Type B pancreatic cell (in vitro differentiated cells): ENCODE measurements at regions not wholly inside any gene's neighbourhood (a gene's known extent, or its start where the extent isn't known, plus 50 kb on each side); places are given as distances from the start of the nearest gene placed in this dataset.

Experiments used
- DNase-seq: peaks from one replicate; pipeline ENCODE4 v3.0.0; 2021; ENCODE audit warnings: mixed read lengths; ENCODE audit not compliant: unreplicated experiment; ENCODE audit errors: extremely low spot score
- H3K27ac Mint-ChIP-seq: 2 replicates; pipeline ENCODE4 v1.8.0; 2021; ENCODE audit warnings: mild to moderate bottlenecking, mixed read lengths
- H3K27me3 Mint-ChIP-seq: 2 replicates; pipeline ENCODE4 v1.8.0; 2021; ENCODE audit warnings: mixed read lengths
- H3K36me3 Mint-ChIP-seq: 2 replicates; pipeline ENCODE4 v1.8.0; 2021; ENCODE audit warnings: mixed read lengths
- H3K4me1 Mint-ChIP-seq: one replicate; pipeline ENCODE4 v1.8.0; 2021; ENCODE audit warnings: mixed read lengths; ENCODE audit not compliant: unreplicated experiment
- H3K4me3 Mint-ChIP-seq: 2 replicates; pipeline ENCODE4 v1.8.0; 2021; ENCODE audit warnings: mild to moderate bottlenecking, mixed read lengths
- H3K9me3 Mint-ChIP-seq: 2 replicates; pipeline ENCODE4 v1.8.0; 2021; ENCODE audit warnings: mixed read lengths
- CTCF ChIP-seq: fragments of 200-600 bp; sonication (generic); conservative IDR thresholded peaks from 2 replicates; pipeline ENCODE4 v1.5.0; 2021; ENCODE audit warnings: antibody characterized with exemption, mild to moderate bottlenecking

GRCh38 chr10:130757821-130758489 lies 553.6 kb downstream of the TCERG1L start:
- H3K36me3 Mint-ChIP-seq = no peaks in the 10 kb centered on the region
- TF ChIP-seq CTCF = no peak
- H3K9me3 Mint-ChIP-seq = peaks cover 6% of the 10 kb centered on the region
- no peaks in the 10 kb centered on the region for H3K4me1 Mint-ChIP-seq
- no peak for DNase-seq
- H3K27me3 Mint-ChIP-seq = peaks cover 9% of the 10 kb centered on the region
- H3K27ac Mint-ChIP-seq = peak overlapping the region; percentile 64
- no peak overlapping the region for H3K4me3 Mint-ChIP-seq

GRCh38 chr10:130758529-130758928 lies 553.0 kb downstream of the TCERG1L start:
- no peaks in the 10 kb centered on the region for H3K36me3 Mint-ChIP-seq
- H3K9me3 Mint-ChIP-seq = peaks cover 6% of the 10 kb centered on the region

GRCh38 chr10:130761032-130761575 lies 550.4 kb downstream of the TCERG1L start:
- Mint-ChIP-seq H3K27me3 (peaks cover 9% of the 10 kb centered on the region), H3K9me3 (no peaks in the 10 kb centered on the region), H3K36me3 (no peaks in the 10 kb centered on the region), H3K4me3 (no peak overlapping the region), H3K4me1 (no peaks in the 10 kb centered on the region), H3K27ac (no peak overlapping the region)
- no peak for DNase-seq
- TF ChIP-seq CTCF = no peak

More at GRCh38 chr10:130758529-130758928, 553.0 kb downstream of the TCERG1L start:
- no peak for TF ChIP-seq CTCF
- DNase-seq = no peak
- Mint-ChIP-seq H3K27ac (no peak overlapping the region), H3K27me3 (peaks cover 9% of the 10 kb centered on the region), H3K4me1 (no peaks in the 10 kb centered on the region), H3K4me3 (no peak overlapping the region)

- no peaks in the 10 kb centered on the region for H3K4me1 Mint-ChIP-seq
- no peak for DNase-seq
- no peaks in the 10 kb centered on the region for H3K36me3 Mint-ChIP-seq
- H3K27me3 Mint-ChIP-seq = peaks cover 9% of the 10 kb centered on the region
- H3K4me3 Mint-ChIP-seq = no peak overlapping the region
- TF ChIP-seq CTCF = no peak
- H3K9me3 Mint-ChIP-seq = no peaks in the 10 kb centered on the region
- no peak overlapping the region for H3K27ac Mint-ChIP-seq
Measured at GRCh38 chr10:130761788-130762301, 549.7 kb downstream of the TCERG1L start.

- no peaks in the 10 kb centered on the region for H3K9me3 Mint-ChIP-seq
- H3K4me3 Mint-ChIP-seq = no peak overlapping the region
- TF ChIP-seq CTCF = no peak
- no peak overlapping the region for H3K27ac Mint-ChIP-seq
- DNase-seq = no peak
- H3K36me3 Mint-ChIP-seq = no peaks in the 10 kb centered on the region
- H3K4me1 Mint-ChIP-seq = no peaks in the 10 kb centered on the region
- peaks cover 9% of the 10 kb centered on the region for H3K27me3 Mint-ChIP-seq
Measured at GRCh38 chr10:130762491-130762890, 549.0 kb downstream of the TCERG1L start.
